K562 (cell line): ENCODE measurements at regions not wholly inside any gene's neighbourhood (a gene's known extent, or its start where the extent isn't known, plus 50 kb on each side); places are given as distances from the start of the nearest gene placed in this dataset.

Experiments used
- ATAC-seq: fragments of 200-7000 bp; cut with Tn5 transposase; 3 replicates; pipeline ENCODE4 v1.9.1; 2020; ENCODE audit warnings: moderate library complexity
- BruUV-seq: library from RNA; stranded (reverse); fragments of 400-500 nt; replicated peaks from 2 replicates; lab custom pipeline; 2021; lab: Mats Ljungman, UMichigan
- CTCF ChIA-PET: fragments of 300-600 bp; formaldehyde crosslinking; extraction: SDS; loops from one replicate; lab custom pipeline; 2021; ENCODE audit warnings: low intra/inter-chr PET ratio; lab: Yijun Ruan, JAX
- POLR2A ChIA-PET: fragments of 300-600, 350-650 bp; sonication (Branson Sonifier 250); formaldehyde crosslinking; extraction: SDS; loops from one replicate; lab custom pipeline; 2021; ENCODE audit warnings: antibody characterized with exemption, inconsistent platforms; lab: Yijun Ruan, JAX
- DNase-seq, 4 experiments: peaks; one replicate each; pipeline versions ENCODE4 v3.0.0 to v3.0.0-alpha.2; 2011 to 2018; ENCODE audit warnings: low spot score in 3 of 4, mixed read lengths in 3 of 4; ENCODE audit errors: extremely low read depth in 1 of 4
- FAIRE-seq: peaks from 2 replicates; lab custom pipeline; 2011; peaks lifted over from hg19 to GRCh38; lab: Jason Lieb, UNC
- H2AFZ ChIP-seq: 2 replicates; pipeline ENCODE4 v1.6.0; 2011; ENCODE audit warnings: low read depth, low read length, control low read depth, inconsistent platforms
- H3K27ac ChIP-seq: fragments of 200-600 bp; 3 replicates; pipeline ENCODE4 v1.8.0; 2011; ENCODE audit warnings: low read depth, mild to moderate bottlenecking, control low read depth, inconsistent platforms, low read length, moderate library complexity, mixed read lengths; ENCODE audit errors: extremely low read depth
- H3K27me3 ChIP-seq, 2 experiments: fragments of 300-600 bp in 1 of 2; 2 replicates in 1 of 2; 3 replicates in 1 of 2; pipeline versions ENCODE4 v1.6.0 to v1.8.0; 2011; ENCODE audit warnings: inconsistent platforms in 2 of 2, low read length in 2 of 2, mild to moderate bottlenecking in 1 of 2, mixed read lengths in 1 of 2, moderate library complexity in 1 of 2; ENCODE audit not compliant: control insufficient read depth in 2 of 2, insufficient read depth in 2 of 2
- H3K36me3 ChIP-seq: fragments of 300-600 bp; 3 replicates; pipeline ENCODE4 v1.8.0; 2011; ENCODE audit warnings: mild to moderate bottlenecking, low read length, inconsistent platforms; ENCODE audit not compliant: control insufficient read depth, insufficient read depth
- H3K4me1 ChIP-seq, 2 experiments: fragments of 200-600 bp in 1 of 2; replicated peaks in 1 of 2; 2 replicates in 1 of 2; 3 replicates in 1 of 2; pipeline versions ENCODE4 v1.5.1 to v1.8.0; 2011; ENCODE audit warnings: inconsistent platforms in 2 of 2, low read length in 2 of 2, mild to moderate bottlenecking in 1 of 2, mixed read lengths in 1 of 2, moderate library complexity in 1 of 2; ENCODE audit not compliant: control insufficient read depth in 2 of 2, insufficient read depth in 2 of 2
- H3K4me2 ChIP-seq: 2 replicates; pipeline ENCODE4 v1.6.1; 2011; ENCODE audit warnings: low read length, control low read depth, inconsistent platforms, mixed read lengths; ENCODE audit not compliant: insufficient read depth
- H3K4me3 ChIP-seq: fragments of 200-600 bp; sonication (generic), shearing (Covaris generic); 2 replicates; pipeline ENCODE4 v1.5.1; 2016; ENCODE audit warnings: control low read depth, inconsistent platforms
- H3K79me2 ChIP-seq: fragments of 200-600 bp; 3 replicates; pipeline ENCODE4 v1.8.0; 2011; ENCODE audit warnings: low read length, inconsistent platforms; ENCODE audit not compliant: control insufficient read depth, insufficient read depth
- H3K9ac ChIP-seq, 2 experiments: 2 replicates each; pipeline versions ENCODE4 v1.6.0 to v1.6.1; 2011; ENCODE audit warnings: low read depth in 2 of 2, low read length in 2 of 2, control low read depth in 1 of 2, inconsistent platforms in 1 of 2, mild to moderate bottlenecking in 1 of 2, mixed read lengths in 1 of 2; ENCODE audit not compliant: insufficient read depth in 1 of 2
- H3K9me1 ChIP-seq: one replicate; pipeline ENCODE4 v1.6.0; 2011; ENCODE audit warnings: inconsistent platforms, mild to moderate bottlenecking, low read length, moderate library complexity; ENCODE audit not compliant: control insufficient read depth, insufficient read depth
- H3K9me3 ChIP-seq: replicated peaks from 2 replicates; pipeline ENCODE4 v1.5.1; 2011; ENCODE audit warnings: low read depth, low read length, inconsistent platforms; ENCODE audit not compliant: control insufficient read depth, insufficient read depth
- H4K20me1 ChIP-seq: replicated peaks from 2 replicates; pipeline ENCODE4 v1.6.1; 2011; ENCODE audit warnings: low read length, inconsistent platforms, mixed read lengths; ENCODE audit not compliant: control insufficient read depth, insufficient read depth
- CREM ChIP-seq: IDR thresholded peaks from 2 replicates; pipeline ENCODE4 v1.6.1; 2014; ENCODE audit warnings: antibody characterized with exemption, low read depth
- E2F1 ChIP-seq: sonication (generic); formaldehyde crosslinking; IDR thresholded peaks from 2 replicates; pipeline ENCODE4 v1.8.1; 2023; ENCODE audit warnings: mild to moderate bottlenecking, missing genetic modification reagents, moderate library complexity
- EP400 ChIP-seq: fragments of 450-650 bp; IDR thresholded peaks from 2 replicates; pipeline ENCODE4 v1.6.1; 2017; ENCODE audit warnings: antibody characterized with exemption, mild to moderate bottlenecking, moderate library complexity
- FOXK2 ChIP-seq, 2 experiments: fragments of 450-650 bp; IDR thresholded peaks in 1 of 2; conservative IDR thresholded peaks in 1 of 2; 2 replicates each; pipeline ENCODE4 v1.6.1; 2016; ENCODE audit warnings: low read depth in 2 of 2, mild to moderate bottlenecking in 1 of 2
- HDAC1 ChIP-seq, 2 experiments: fragments of 450-650 bp; IDR thresholded peaks; 2 replicates each; pipeline ENCODE4 v1.6.1; 2016 to 2017; ENCODE audit warnings: inconsistent platforms in 1 of 2, mild to moderate bottlenecking in 1 of 2, moderate library complexity in 1 of 2
- MYC ChIP-seq, 2 experiments: fragments of 250-450 bp in 1 of 2; sonication (Bioruptor Pico) in 1 of 2; IDR thresholded peaks; 2 replicates each; pipeline versions ENCODE4 v1.5.1 to v1.6.1; 2012 to 2021; ENCODE audit warnings: low read depth in 2 of 2, borderline replicate concordance in 1 of 2, improper control_type of control experiment in 1 of 2, low read length in 1 of 2, mild to moderate bottlenecking in 1 of 2, moderate library complexity in 1 of 2
- PML ChIP-seq: IDR thresholded peaks from 2 replicates; pipeline ENCODE4 v1.6.1; 2012; ENCODE audit warnings: low read length, inconsistent platforms
- ZNF12 ChIP-seq: sonication (generic); formaldehyde crosslinking; IDR thresholded peaks from 2 replicates; pipeline ENCODE4 v1.4.0; 2020; ENCODE audit warnings: mild to moderate bottlenecking, missing genetic modification reagents
- ZNF140 ChIP-seq: fragments of 250-450 bp; sonication (Bioruptor Pico); IDR thresholded peaks from 2 replicates; pipeline ENCODE4 v1.8.0; 2021; ENCODE audit warnings: moderate library complexity, mild to moderate bottlenecking, inconsistent platforms
- WGBS: fragments of 100-300 bp; shearing (Covaris generic); methylation state at CpG from one replicate; pipeline ENCODE4 v1.1.6; 2016; ENCODE audit warnings: low coverage, mixed read lengths; ENCODE audit not compliant: insufficient coverage; ENCODE audit errors: missing lambda C conversion rate; 5-methylcytosine and 5-hydroxymethylcytosine counted together
- in situ Hi-C: fragments of 300-500 bp; cut with MboI; formaldehyde crosslinking; loops from 4 replicates; pipeline ENCODE4 v1.15.0; 2018; ENCODE audit warnings: inconsistent platforms, mixed read lengths
- intact Hi-C: fragments of 100-400 bp; cut with micrococcal nuclease; formaldehyde crosslinking; loops from 2 replicates; pipeline ENCODE4 v1.14.2; 2022
- TF ChIP-seq, protein P1 (sequence below): fragments of 250-450 bp; sonication (Bioruptor Pico); IDR thresholded peaks from 2 replicates; pipeline ENCODE4 v1.6.1; 2021; ENCODE audit warnings: mild to moderate bottlenecking
- TF ChIP-seq, protein P2 (sequence below): fragments of 250-450 bp; sonication (Bioruptor Pico); IDR thresholded peaks from 2 replicates; pipeline ENCODE4 v1.9.0; 2021; ENCODE audit warnings: mild to moderate bottlenecking, inconsistent platforms

- Histone ChIP-seq H3K27ac (no peak overlapping the region), H3K4me1 (no peaks in the 10 kb centered on the region), H3K27me3 (peaks cover 10 to 11% of the 10 kb centered on the region in 2 experiments; a peak in 3 of 5 replicates), H3K79me2 (no peaks in the 10 kb centered on the region), H3K9me1 (no peaks in the 10 kb centered on the region), H3K36me3 (no peaks in the 10 kb centered on the region), H3K9me3 (no peaks in the 10 kb centered on the region), H4K20me1 (no peaks in the 10 kb centered on the region), H3K4me2 (no peak overlapping the region), H3K9ac (no peak overlapping the region), H2AFZ (no peak overlapping the region), H3K4me3 (no peak overlapping the region)
- in situ Hi-C loops = no loop called here
- no peak for DNase-seq
- TF ChIP-seq HDAC1 (IDR thresholded peaks at IDR 0.05) (no peak), FOXK2 (conservative IDR thresholded peaks at IDR 0.05 in 1 of 2, IDR thresholded peaks at IDR 0.05 in 1 of 2; ENCODE audit: low read depth in 2 of 2) (no peak), CREM (no peak), PML (no peak), ZNF12 (no peak)
- TF ChIP-seq, protein P1, sequence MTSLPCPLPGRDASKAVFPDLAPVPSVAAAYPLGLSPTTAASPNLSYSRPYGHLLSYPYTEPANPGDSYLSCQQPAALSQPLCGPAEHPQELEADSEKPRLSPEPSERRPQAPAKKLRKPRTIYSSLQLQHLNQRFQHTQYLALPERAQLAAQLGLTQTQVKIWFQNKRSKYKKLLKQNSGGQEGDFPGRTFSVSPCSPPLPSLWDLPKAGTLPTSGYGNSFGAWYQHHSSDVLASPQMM (CRISPR knock-in tag) = no peak
- WGBS = 3% methylated on average over 2 of the region's 2 CpGs
- CTCF ChIA-PET = no interaction called here
- no peak for ATAC-seq
- no TSS peak for BruUV-seq
- intact Hi-C loops = no loop called here
- POLR2A ChIA-PET = interaction anchor here (0.8 to 1.0 kb wide), 2 partner anchors 12 to 21 kb away, joined by 3 to 4 read pairs; no protein-coding TSS in a partner anchor
- FAIRE-seq = no peak
Observed at GRCh38 chr2:176424746-176425145, 155.5 kb downstream of the MTX2 start.

DNA sequence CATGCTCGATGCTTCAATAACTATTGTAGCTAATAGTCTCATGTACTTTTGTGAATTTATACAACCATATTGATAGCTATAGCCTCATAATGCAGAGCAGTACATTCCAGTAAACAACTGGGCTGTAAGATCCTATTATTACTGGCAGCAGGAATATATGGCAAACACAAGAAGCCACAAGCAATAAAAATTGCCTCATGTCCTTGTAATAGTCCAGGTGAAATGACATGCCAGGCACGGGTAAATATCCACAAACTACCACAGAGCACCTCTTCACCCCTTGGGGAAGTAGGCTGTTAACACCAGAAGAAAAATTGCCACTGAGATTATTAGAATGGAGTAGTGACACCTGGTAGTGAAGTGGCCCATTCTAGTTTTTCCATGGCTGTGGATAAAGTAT, 158.3 kb downstream of the MTX2 start:
- in situ Hi-C loops = no loop called here
- H4K20me1 ChIP-seq = no peaks in the 10 kb centered on the region
- intact Hi-C loops = no loop called here
- FAIRE-seq (no peak), DNase-seq (no peak), ATAC-seq (no peak)
- H2AFZ ChIP-seq = no peak overlapping the region
- no peak overlapping the region for H3K27ac ChIP-seq
- H3K9ac ChIP-seq = no peak overlapping the region
- H3K79me2 ChIP-seq = no peaks in the 10 kb centered on the region
- no peak overlapping the region for H3K4me3 ChIP-seq
- ChIA-PET CTCF (no interaction called here), POLR2A (no interaction called here)
- H3K4me1 ChIP-seq = no peaks in the 10 kb centered on the region
- peaks cover 7 to 11% of the 10 kb centered on the region in 2 experiments; a peak in 2 of 5 replicates for H3K27me3 ChIP-seq
- BruUV-seq = no TSS peak
- H3K36me3 ChIP-seq = no peaks in the 10 kb centered on the region
- 0% methylated on average over 2 of the region's 2 CpGs for WGBS
- H3K9me1 ChIP-seq = no peaks in the 10 kb centered on the region
- H3K4me2 ChIP-seq = no peak overlapping the region
- no peaks in the 10 kb centered on the region for H3K9me3 ChIP-seq
- no peak for TF ChIP-seq ZNF140 (CRISPR knock-in tag)
- no peak for TF ChIP-seq MYC (IDR thresholded peaks at IDR 0.05; ENCODE audit: low read depth, low read length)
- no peak for TF ChIP-seq MYC (CRISPR knock-in tag; IDR thresholded peaks at IDR 0.05; ENCODE audit: borderline replicate concordance, low read depth)
- no peak for TF ChIP-seq E2F1
- TF ChIP-seq EP400 = no peak
- TF ChIP-seq, protein P2, sequence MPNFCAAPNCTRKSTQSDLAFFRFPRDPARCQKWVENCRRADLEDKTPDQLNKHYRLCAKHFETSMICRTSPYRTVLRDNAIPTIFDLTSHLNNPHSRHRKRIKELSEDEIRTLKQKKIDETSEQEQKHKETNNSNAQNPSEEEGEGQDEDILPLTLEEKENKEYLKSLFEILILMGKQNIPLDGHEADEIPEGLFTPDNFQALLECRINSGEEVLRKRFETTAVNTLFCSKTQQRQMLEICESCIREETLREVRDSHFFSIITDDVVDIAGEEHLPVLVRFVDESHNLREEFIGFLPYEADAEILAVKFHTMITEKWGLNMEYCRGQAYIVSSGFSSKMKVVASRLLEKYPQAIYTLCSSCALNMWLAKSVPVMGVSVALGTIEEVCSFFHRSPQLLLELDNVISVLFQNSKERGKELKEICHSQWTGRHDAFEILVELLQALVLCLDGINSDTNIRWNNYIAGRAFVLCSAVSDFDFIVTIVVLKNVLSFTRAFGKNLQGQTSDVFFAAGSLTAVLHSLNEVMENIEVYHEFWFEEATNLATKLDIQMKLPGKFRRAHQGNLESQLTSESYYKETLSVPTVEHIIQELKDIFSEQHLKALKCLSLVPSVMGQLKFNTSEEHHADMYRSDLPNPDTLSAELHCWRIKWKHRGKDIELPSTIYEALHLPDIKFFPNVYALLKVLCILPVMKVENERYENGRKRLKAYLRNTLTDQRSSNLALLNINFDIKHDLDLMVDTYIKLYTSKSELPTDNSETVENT (CRISPR knock-in tag) = no peak
